ENCODE measurements at regions not wholly inside any gene's neighbourhood (a gene's known extent, or its start where the extent isn't known, plus 50 kb on each side); places are given as distances from the start of the nearest gene placed in this dataset.

- no peak for TF ChIP-seq CSRNP3 (CRISPR knock-in tag; IDR thresholded peaks at IDR 0.05)
- no peak for TF ChIP-seq PATZ1 (CRISPR knock-in tag; IDR thresholded peaks at IDR 0.05; ENCODE audit: borderline replicate concordance)
- no peak for ATAC-seq
Observed at GRCh38 chr2:56123538-56123937, 60.3 kb upstream of the CCDC85A start.

GRCh38 chr2:56127010-56127409 lies 56.8 kb upstream of the CCDC85A start:
- no peak for ATAC-seq
- TF ChIP-seq ZNF8 (CRISPR knock-in tag; IDR thresholded peaks at IDR 0.05) = no peak
- no peak for TF ChIP-seq ZFP3 (CRISPR knock-in tag; IDR thresholded peaks at IDR 0.05)
- TF ChIP-seq SNAI2 (CRISPR knock-in tag; IDR thresholded peaks at IDR 0.05) = no peak
- no peak for TF ChIP-seq OSR1 (CRISPR knock-in tag; IDR thresholded peaks at IDR 0.05)
- TF ChIP-seq, protein P1, sequence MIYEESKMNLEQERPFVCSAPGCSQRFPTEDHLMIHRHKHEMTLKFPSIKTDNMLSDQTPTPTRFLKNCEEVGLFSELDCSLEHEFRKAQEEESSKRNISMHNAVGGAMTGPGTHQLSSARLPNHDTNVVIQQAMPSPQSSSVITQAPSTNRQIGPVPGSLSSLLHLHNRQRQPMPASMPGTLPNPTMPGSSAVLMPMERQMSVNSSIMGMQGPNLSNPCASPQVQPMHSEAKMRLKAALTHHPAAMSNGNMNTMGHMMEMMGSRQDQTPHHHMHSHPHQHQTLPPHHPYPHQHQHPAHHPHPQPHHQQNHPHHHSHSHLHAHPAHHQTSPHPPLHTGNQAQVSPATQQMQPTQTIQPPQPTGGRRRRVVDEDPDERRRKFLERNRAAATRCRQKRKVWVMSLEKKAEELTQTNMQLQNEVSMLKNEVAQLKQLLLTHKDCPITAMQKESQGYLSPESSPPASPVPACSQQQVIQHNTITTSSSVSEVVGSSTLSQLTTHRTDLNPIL (CRISPR knock-in tag; IDR thresholded peaks at IDR 0.05; ENCODE audit: low read depth) = no peak

DNA sequence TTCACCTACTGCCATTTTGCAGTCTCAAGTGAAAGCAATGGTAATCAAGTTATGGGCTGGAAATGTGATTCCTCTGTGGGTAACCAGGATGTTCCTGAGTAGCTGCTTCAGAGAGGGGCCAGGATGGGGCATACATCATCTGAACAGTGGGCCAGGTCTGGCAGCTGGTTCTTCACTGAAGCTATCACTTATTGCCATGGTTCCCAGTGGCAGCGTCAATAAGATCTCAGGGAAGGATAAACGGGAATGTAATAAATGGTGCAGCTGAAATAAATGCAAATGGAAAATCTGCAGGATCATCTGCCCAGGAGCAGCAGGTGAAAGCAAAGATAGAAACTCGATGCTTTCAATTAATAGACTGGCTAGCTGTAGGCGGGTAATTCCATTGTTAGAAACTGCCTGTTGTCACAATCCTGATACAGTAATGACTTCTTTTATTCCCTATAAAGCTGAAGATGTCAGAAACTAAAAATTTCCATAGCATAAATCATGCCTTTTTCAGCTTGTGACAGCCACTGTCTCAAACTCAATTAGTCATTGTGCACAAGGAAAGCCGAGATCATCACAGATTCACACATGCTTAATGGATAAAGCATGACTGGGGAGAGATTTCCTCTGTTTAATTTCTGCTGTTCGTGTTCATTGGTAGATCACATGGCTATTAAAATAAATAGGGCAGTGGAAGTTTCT lies 56.2 kb upstream of the CCDC85A start:
- no peak for TF ChIP-seq ZC3H10 (CRISPR knock-in tag; IDR thresholded peaks at IDR 0.05)
- no peak for TF ChIP-seq PPARA (CRISPR knock-in tag; IDR thresholded peaks at IDR 0.05; ENCODE audit: borderline replicate concordance)
- TF ChIP-seq PATZ1 (CRISPR knock-in tag; IDR thresholded peaks at IDR 0.05; ENCODE audit: borderline replicate concordance) = no peak
- TF ChIP-seq ZNF8 (CRISPR knock-in tag; IDR thresholded peaks at IDR 0.05) = no peak
- TF ChIP-seq ZFP30 (CRISPR knock-in tag; IDR thresholded peaks at IDR 0.05) = no peak
- TF ChIP-seq RARB (CRISPR knock-in tag; IDR thresholded peaks at IDR 0.05) = no peak
- TF ChIP-seq, protein P2, sequence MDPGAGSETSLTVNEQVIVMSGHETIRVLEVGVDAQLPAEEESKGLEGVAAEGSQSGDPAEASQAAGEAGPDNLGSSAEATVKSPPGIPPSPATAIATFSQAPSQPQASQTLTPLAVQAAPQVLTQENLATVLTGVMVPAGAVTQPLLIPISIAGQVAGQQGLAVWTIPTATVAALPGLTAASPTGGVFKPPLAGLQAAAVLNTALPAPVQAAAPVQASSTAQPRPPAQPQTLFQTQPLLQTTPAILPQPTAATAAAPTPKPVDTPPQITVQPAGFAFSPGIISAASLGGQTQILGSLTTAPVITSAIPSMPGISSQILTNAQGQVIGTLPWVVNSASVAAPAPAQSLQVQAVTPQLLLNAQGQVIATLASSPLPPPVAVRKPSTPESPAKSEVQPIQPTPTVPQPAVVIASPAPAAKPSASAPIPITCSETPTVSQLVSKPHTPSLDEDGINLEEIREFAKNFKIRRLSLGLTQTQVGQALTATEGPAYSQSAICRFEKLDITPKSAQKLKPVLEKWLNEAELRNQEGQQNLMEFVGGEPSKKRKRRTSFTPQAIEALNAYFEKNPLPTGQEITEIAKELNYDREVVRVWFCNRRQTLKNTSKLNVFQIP (CRISPR knock-in tag; IDR thresholded peaks at IDR 0.05; ENCODE audit: borderline replicate concordance, low read depth) = no peak
- no peak for TF ChIP-seq ZNF565 (CRISPR knock-in tag; conservative IDR thresholded peaks at IDR 0.05; ENCODE audit: low read depth)
- no peak for TF ChIP-seq OSR1 (CRISPR knock-in tag; IDR thresholded peaks at IDR 0.05)
- no peak for TF ChIP-seq ISL1 (CRISPR knock-in tag; IDR thresholded peaks at IDR 0.05)
- TF ChIP-seq TCF4 (CRISPR knock-in tag; IDR thresholded peaks at IDR 0.05; ENCODE audit: borderline replicate concordance) = no peak
- TF ChIP-seq CSDC2 (CRISPR knock-in tag; IDR thresholded peaks at IDR 0.05) = no peak
- TF ChIP-seq TOX (CRISPR knock-in tag; IDR thresholded peaks at IDR 0.05; ENCODE audit: borderline replicate concordance) = no peak
- TF ChIP-seq TSHZ2 (CRISPR knock-in tag; IDR thresholded peaks at IDR 0.05) = no peak
- TF ChIP-seq ZFP3 (CRISPR knock-in tag; IDR thresholded peaks at IDR 0.05) = no peak
- no peak for TF ChIP-seq ZNF70 (CRISPR knock-in tag; IDR thresholded peaks at IDR 0.05)
- TF ChIP-seq BACH2 (CRISPR knock-in tag; IDR thresholded peaks at IDR 0.05; ENCODE audit: borderline replicate concordance) = no peak
- TF ChIP-seq SNAI2 (CRISPR knock-in tag; IDR thresholded peaks at IDR 0.05) = no peak
- TF ChIP-seq, protein P1 (CRISPR knock-in tag; IDR thresholded peaks at IDR 0.05; ENCODE audit: low read depth) = no peak
- no peak; the same call in 2 of the 3 replicates for ATAC-seq
